A549 (cell line): ENCODE measurements at regions not wholly inside any gene's neighbourhood (a gene's known extent, or its start where the extent isn't known, plus 50 kb on each side); places are given as distances from the start of the nearest gene placed in this dataset.

Experiments used
- ATAC-seq, 2 experiments: fragments of 200-7000 bp in 1 of 2; fragments of >200 bp in 1 of 2; cut with Nextera tagmentation in 1 of 2; cut with Tn5 transposase in 1 of 2; 3 replicates each; pipeline versions ENCODE4 v1.8.0 to v1.9.1; 2018 to 2020; ENCODE audit warnings: mild to moderate bottlenecking in 1 of 2, moderate library complexity in 1 of 2
- CTCF ChIA-PET: fragments of 300-600 bp; sonication (Branson Sonifier 250); formaldehyde crosslinking; extraction: SDS; loops from one replicate; lab custom pipeline; 2021; ENCODE audit warnings: antibody characterized with exemption, inconsistent platforms; lab: Yijun Ruan, JAX
- POLR2A ChIA-PET: fragments of 350-600 bp; formaldehyde crosslinking; extraction: SDS; loops from one replicate; lab custom pipeline; 2021; ENCODE audit warnings: antibody characterized with exemption, inconsistent platforms; lab: Yijun Ruan, JAX
- DNase-seq, 2 experiments: peaks; one replicate each; pipeline versions ENCODE4 v3.0.0 to v3.0.0-alpha.2; 2011 to 2016; ENCODE audit warnings: low read depth in 1 of 2, low spot score in 1 of 2
- FAIRE-seq: peaks from 2 replicates; lab custom pipeline; 2011; peaks lifted over from hg19 to GRCh38; lab: Jason Lieb, UNC
- H3K27ac ChIP-seq, 2 experiments: fragments of >200 bp; sonication (Bioruptor Twin); formaldehyde crosslinking; 3 replicates each; pipeline ENCODE4 v1.5.1; 2016 to 2017
- H3K4me1 ChIP-seq: fragments of >200 bp; sonication (Bioruptor Twin); formaldehyde crosslinking; 3 replicates; pipeline ENCODE4 v1.6.1; 2016
- H3K4me2 ChIP-seq: fragments of >200 bp; sonication (Bioruptor Twin); formaldehyde crosslinking; 3 replicates; pipeline ENCODE4 v1.6.1; 2016
- H3K4me3 ChIP-seq: fragments of >200 bp; sonication (Bioruptor Twin); formaldehyde crosslinking; 3 replicates; pipeline ENCODE4 v1.5.1; 2016
- H3K9me3 ChIP-seq: fragments of >200 bp; sonication (Bioruptor Twin); formaldehyde crosslinking; 3 replicates; pipeline ENCODE4 v1.6.1; 2016
- ATOH8 ChIP-seq: fragments of 250-450 bp; sonication (Bioruptor Pico); IDR thresholded peaks from 2 replicates; pipeline ENCODE4 v1.5.0; 2020; ENCODE audit warnings: low read depth, mild to moderate bottlenecking, moderate library complexity
- BHLHE40 ChIP-seq: IDR thresholded peaks from 2 replicates; pipeline ENCODE4 v1.6.1; 2012; ENCODE audit warnings: low read depth, low read length, inconsistent platforms
- CHD2 ChIP-seq: fragments of 150-350 bp; IDR thresholded peaks from 2 replicates; pipeline ENCODE4 v1.6.1; 2014; ENCODE audit warnings: low read length; ENCODE audit not compliant: partially characterized antibody
- E2F6 ChIP-seq: IDR thresholded peaks from 2 replicates; pipeline ENCODE4 v1.6.1; 2012; ENCODE audit warnings: low read depth, borderline replicate concordance
- FOSL2 ChIP-seq, 2 experiments: fragments of 450-650 bp in 1 of 2; fragments of >200 bp in 1 of 2; sonication (Bioruptor Twin) in 1 of 2; formaldehyde crosslinking; IDR thresholded peaks; 2 replicates each; pipeline versions ENCODE4 v1.5.0 to v1.6.1; 2016 to 2020; ENCODE audit warnings: mild to moderate bottlenecking in 1 of 2, moderate library complexity in 1 of 2
- HDAC2 ChIP-seq: fragments of 200-600 bp; sonication (generic); IDR thresholded peaks from 2 replicates; pipeline ENCODE4 v1.6.1; 2016
- HEYL ChIP-seq: fragments of 250-450 bp; sonication (Bioruptor Pico); IDR thresholded peaks from 2 replicates; pipeline ENCODE4 v1.8.0; 2021; ENCODE audit warnings: mild to moderate bottlenecking, moderate library complexity
- JUN ChIP-seq, 2 experiments: fragments of >200 bp; sonication (Bioruptor Twin); formaldehyde crosslinking; IDR thresholded peaks; 2 replicates in 1 of 2; 3 replicates in 1 of 2; pipeline ENCODE4 v1.6.1; 2016 to 2017
- KDM5A ChIP-seq: fragments of 200-600 bp; sonication (generic); IDR thresholded peaks from 2 replicates; pipeline ENCODE4 v1.6.1; 2016; ENCODE audit warnings: antibody characterized with exemption, mild to moderate bottlenecking
- NFE2L2 ChIP-seq: fragments of 150-350 bp; conservative IDR thresholded peaks from 2 replicates; pipeline ENCODE4 v1.6.1; 2014; ENCODE audit warnings: low read length
- POLR2A ChIP-seq: IDR thresholded peaks from 2 replicates; pipeline ENCODE4 v1.6.1; 2012; ENCODE audit warnings: mild to moderate bottlenecking, low read length
- POLR2AphosphoS2 ChIP-seq: conservative IDR thresholded peaks from 2 replicates; pipeline ENCODE4 v1.6.1; 2012; ENCODE audit warnings: low read length, improper control_type of control experiment, inconsistent platforms
- REST ChIP-seq: fragments of 200-600 bp; sonication (generic); IDR thresholded peaks from 2 replicates; pipeline ENCODE4 v1.6.1; 2016; ENCODE audit warnings: antibody characterized with exemption, mild to moderate bottlenecking, moderate library complexity
- RNF2 ChIP-seq: fragments of 200-600 bp; sonication (generic); IDR thresholded peaks from 2 replicates; pipeline ENCODE4 v1.6.1; 2016; ENCODE audit warnings: low read depth, mild to moderate bottlenecking, antibody characterized with exemption, moderate library complexity, borderline replicate concordance
- TP53 ChIP-seq: fragments of 250-450 bp; sonication (Bioruptor Pico); IDR thresholded peaks from 2 replicates; pipeline ENCODE4 v1.5.0; 2021; ENCODE audit warnings: mild to moderate bottlenecking, moderate library complexity
- USF2 ChIP-seq: fragments of 450-650 bp; IDR thresholded peaks from 2 replicates; pipeline ENCODE4 v1.6.1; 2014; ENCODE audit warnings: antibody characterized with exemption
- ZNF302 ChIP-seq: fragments of 250-450 bp; sonication (Bioruptor Pico); IDR thresholded peaks from 2 replicates; pipeline ENCODE4 v1.9.0; 2021; ENCODE audit warnings: inconsistent platforms, mild to moderate bottlenecking, moderate library complexity
- WGBS: methylation state at CpG from one replicate; pipeline ENCODE4 v1.1.6; 2017; ENCODE audit errors: missing lambda C conversion rate; 5-methylcytosine and 5-hydroxymethylcytosine counted together

GRCh38 chrX:69067841-69068240 lies 97.4 kb downstream of the PJA1 start:
- H3K9me3 ChIP-seq: no peaks in the 10 kb centered on the region
- TF ChIP-seq CHD2 (no peak), RNF2 (no peak), JUN (IDR thresholded peaks at IDR 0.05) (no peak), HDAC2 (no peak), HEYL (CRISPR knock-in tag) (no peak), E2F6 (no peak), REST (no peak), ZNF302 (CRISPR knock-in tag) (no peak), TP53 (no peak), USF2 (no peak), BHLHE40 (no peak), FOSL2 (IDR thresholded peaks at IDR 0.05) (no peak), FOSL2 (CRISPR knock-in tag; IDR thresholded peaks at IDR 0.05) (no peak), ATOH8 (no peak), NFE2L2 (no peak), KDM5A (no peak), POLR2A (no peak)
- TF ChIP-seq, all 56 proteins: peak for 0
- no peak overlapping the region for H3K27ac ChIP-seq
- ChIA-PET POLR2A (no interaction called here), CTCF (interaction anchor here (0.8 kb wide), 1 partner anchor 26 kb away, joined by 3 read pairs; no protein-coding TSS in a partner anchor)
- ATAC-seq (no peak), DNase-seq (no peak), FAIRE-seq (no peak)
- H3K4me1 ChIP-seq: no peaks in the 10 kb centered on the region
- no CpG with 5 or more reads among the region's 2 CpGs for WGBS
- no peak overlapping the region for H3K4me3 ChIP-seq
- no peak overlapping the region for H3K4me2 ChIP-seq

GRCh38 chrX:69066966-69067525 lies 98.2 kb downstream of the PJA1 start:
- ChIA-PET CTCF (interaction anchor here (0.8 kb wide), 1 partner anchor 27 kb away, joined by 3 read pairs; no protein-coding TSS in a partner anchor), POLR2A (no interaction called here)
- no peak for ATAC-seq
- DNase-seq: no peak
- no peak for TF ChIP-seq POLR2AphosphoS2
- no peak for TF ChIP-seq ATOH8
- TF ChIP-seq E2F6: no peak
- TF ChIP-seq KDM5A: no peak
- TF ChIP-seq HEYL (CRISPR knock-in tag): no peak
- Histone ChIP-seq H3K4me2 (no peak overlapping the region), H3K9me3 (no peaks in the 10 kb centered on the region), H3K4me1 (no peaks in the 10 kb centered on the region), H3K27ac (no peak overlapping the region), H3K4me3 (no peak overlapping the region)
- no peak for FAIRE-seq
- whole genome bisulfite sequencing: 67% methylated on average over 3 of the region's 4 CpGs
